B cell (primary cell): ENCODE measurements at regions not wholly inside any gene's neighbourhood (a gene's known extent, or its start where the extent isn't known, plus 50 kb on each side); places are given as distances from the start of the nearest gene placed in this dataset.

Experiments used
- CTCF ChIP-seq: fragments of 200-600 bp; IDR thresholded peaks from one replicate; pipeline ENCODE4 v1.8.0; 2022; ENCODE audit warnings: antibody characterized with exemption, mild to moderate bottlenecking
- EZH2 ChIP-seq: IDR thresholded peaks from 2 replicates; pipeline ENCODE4 v1.6.1; 2012; ENCODE audit warnings: borderline replicate concordance, low read depth, mild to moderate bottlenecking, moderate library complexity, low read length; ENCODE audit not compliant: insufficient read depth, poor library complexity, severe bottlenecking

GRCh38 chr2:151007365-151007764 lies 254.3 kb downstream of the RBM43 start:
- TF ChIP-seq CTCF (no peak), EZH2 (no peak)
